ENCODE measurements at regions not wholly inside any gene's neighbourhood (a gene's known extent, or its start where the extent isn't known, plus 50 kb on each side); places are given as distances from the start of the nearest gene placed in this dataset.

DNA sequence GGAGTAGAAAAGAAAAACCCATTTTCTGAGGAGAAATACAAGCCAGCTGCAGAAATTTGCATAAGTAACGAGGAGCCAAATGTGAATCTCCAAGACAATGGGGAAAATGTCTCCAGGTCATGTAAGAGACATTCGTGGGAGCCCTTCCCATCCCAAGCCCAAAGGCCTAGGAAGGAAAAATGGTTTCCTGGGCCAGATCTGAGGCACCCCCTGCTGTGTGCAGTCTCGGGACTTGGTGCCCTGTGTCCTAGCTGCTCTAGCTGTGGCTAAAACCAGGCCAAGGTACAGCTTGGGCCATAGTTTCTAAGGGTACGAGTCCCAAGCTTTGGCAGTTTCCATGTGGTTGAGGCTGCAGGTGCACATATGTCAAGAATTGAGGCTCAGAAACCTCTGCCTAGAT lies 444.9 kb downstream of the PCDH20 start:
- TF ChIP-seq, protein P1, sequence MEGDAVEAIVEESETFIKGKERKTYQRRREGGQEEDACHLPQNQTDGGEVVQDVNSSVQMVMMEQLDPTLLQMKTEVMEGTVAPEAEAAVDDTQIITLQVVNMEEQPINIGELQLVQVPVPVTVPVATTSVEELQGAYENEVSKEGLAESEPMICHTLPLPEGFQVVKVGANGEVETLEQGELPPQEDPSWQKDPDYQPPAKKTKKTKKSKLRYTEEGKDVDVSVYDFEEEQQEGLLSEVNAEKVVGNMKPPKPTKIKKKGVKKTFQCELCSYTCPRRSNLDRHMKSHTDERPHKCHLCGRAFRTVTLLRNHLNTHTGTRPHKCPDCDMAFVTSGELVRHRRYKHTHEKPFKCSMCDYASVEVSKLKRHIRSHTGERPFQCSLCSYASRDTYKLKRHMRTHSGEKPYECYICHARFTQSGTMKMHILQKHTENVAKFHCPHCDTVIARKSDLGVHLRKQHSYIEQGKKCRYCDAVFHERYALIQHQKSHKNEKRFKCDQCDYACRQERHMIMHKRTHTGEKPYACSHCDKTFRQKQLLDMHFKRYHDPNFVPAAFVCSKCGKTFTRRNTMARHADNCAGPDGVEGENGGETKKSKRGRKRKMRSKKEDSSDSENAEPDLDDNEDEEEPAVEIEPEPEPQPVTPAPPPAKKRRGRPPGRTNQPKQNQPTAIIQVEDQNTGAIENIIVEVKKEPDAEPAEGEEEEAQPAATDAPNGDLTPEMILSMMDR (IDR thresholded peaks at IDR 0.05), result no peak
- no peak for TF ChIP-seq POLR2A (IDR thresholded peaks at IDR 0.05)
